Neural cell (in vitro differentiated cells): ENCODE measurements at regions not wholly inside any gene's neighbourhood (a gene's known extent, or its start where the extent isn't known, plus 50 kb on each side); places are given as distances from the start of the nearest gene placed in this dataset.

Source experiments
- H2AFZ ChIP-seq: fragments of 200-600, 300-800 bp; sonication (generic), shearing (Covaris generic); 2 replicates; pipeline ENCODE4 v1.6.0; 2014; ENCODE audit warnings: low read depth, mild to moderate bottlenecking, antibody characterized with exemption, low read length, moderate library complexity
- H3F3A ChIP-seq: fragments of 200-600 bp; shearing (Covaris generic); 2 replicates; pipeline ENCODE4 v1.6.1; 2016; ENCODE audit warnings: mild to moderate bottlenecking, moderate library complexity, mixed read lengths, antibody characterized with exemption, low read length; ENCODE audit not compliant: insufficient read depth, poor library complexity, severe bottlenecking
- H3K27ac ChIP-seq: fragments of 200-600, 300-800 bp; sonication (generic), shearing (Covaris generic); 2 replicates; pipeline ENCODE4 v1.5.1; 2014; ENCODE audit warnings: mild to moderate bottlenecking, low read length, moderate library complexity
- H3K27me3 ChIP-seq: fragments of 300-800, 200-600 bp; sonication (generic), shearing (Covaris generic); 2 replicates; pipeline ENCODE4 v1.6.0; 2014; ENCODE audit warnings: mild to moderate bottlenecking, low read depth, low read length, moderate library complexity; ENCODE audit not compliant: insufficient read depth
- H3K36me3 ChIP-seq: fragments of 300-800, 200-600 bp; sonication (generic), shearing (Covaris generic); 2 replicates; pipeline ENCODE4 v1.5.1; 2014; ENCODE audit warnings: mild to moderate bottlenecking, antibody characterized with exemption, low read length, moderate library complexity; ENCODE audit not compliant: insufficient read depth
- H3K4me2 ChIP-seq: fragments of 300-800, 200-600 bp; sonication (generic), shearing (Covaris generic); 2 replicates; pipeline ENCODE4 v1.6.0; 2014; ENCODE audit warnings: mild to moderate bottlenecking, low read length
- H3K4me3 ChIP-seq: fragments of 300-800, 200-600 bp; sonication (generic), shearing (Covaris generic); 2 replicates; pipeline ENCODE4 v1.5.1; 2014; ENCODE audit warnings: mild to moderate bottlenecking, low read length, moderate library complexity
- H3K79me2 ChIP-seq: fragments of 200-600 bp; shearing (Covaris generic); replicated peaks from 2 replicates; pipeline ENCODE4 v1.6.0; 2014; ENCODE audit warnings: mild to moderate bottlenecking, low read length, moderate library complexity; ENCODE audit not compliant: insufficient read depth
- H3K9ac ChIP-seq: fragments of 300-800, 200-600 bp; sonication (generic), shearing (Covaris generic); 2 replicates; pipeline ENCODE4 v1.6.1; 2016; ENCODE audit warnings: mild to moderate bottlenecking, low read length, mixed read lengths
- H3K9me2 ChIP-seq: fragments of 200-600 bp; shearing (Covaris generic); 2 replicates; pipeline ENCODE4 v1.6.1; 2016; ENCODE audit warnings: mild to moderate bottlenecking, low read length, mixed read lengths; ENCODE audit not compliant: insufficient read depth
- H3K9me3 ChIP-seq: fragments of 200-600, 300-800 bp; sonication (generic), shearing (Covaris generic); 2 replicates; pipeline ENCODE4 v1.6.1; 2016; ENCODE audit warnings: mild to moderate bottlenecking, mixed run types, low read length, moderate library complexity, mixed read lengths
- H4K20me1 ChIP-seq: fragments of 200-600 bp; shearing (Covaris generic); 2 replicates; pipeline ENCODE4 v1.6.1; 2016; ENCODE audit warnings: mild to moderate bottlenecking, mixed run types; ENCODE audit not compliant: insufficient read depth
- EP300 ChIP-seq: fragments of 450-650 bp; conservative IDR thresholded peaks from 2 replicates; pipeline ENCODE4 v1.6.1; 2014; ENCODE audit warnings: antibody characterized with exemption, mild to moderate bottlenecking, moderate library complexity; ENCODE audit not compliant: poor library complexity, severe bottlenecking
- EZH2 ChIP-seq: fragments of 200-600, 300-800 bp; shearing (Covaris generic), sonication (generic); IDR thresholded peaks from 2 replicates; pipeline ENCODE4 v1.6.1; 2014; ENCODE audit warnings: antibody characterized with exemption, low read length, borderline replicate concordance, mild to moderate bottlenecking; ENCODE audit not compliant: insufficient read depth, poor library complexity, severe bottlenecking
- MXI1 ChIP-seq: fragments of 450-650 bp; conservative IDR thresholded peaks from 2 replicates; pipeline ENCODE4 v1.6.1; 2014; ENCODE audit warnings: antibody characterized with exemption, mild to moderate bottlenecking; ENCODE audit not compliant: poor library complexity, severe bottlenecking
- POLR2AphosphoS5 ChIP-seq: IDR thresholded peaks from 2 replicates; pipeline ENCODE4 v1.6.1; 2012
- RAD21 ChIP-seq: fragments of 450-650 bp; conservative IDR thresholded peaks from 2 replicates; pipeline ENCODE4 v1.6.1; 2014; ENCODE audit warnings: antibody characterized with exemption, mild to moderate bottlenecking, moderate library complexity
- SMC3 ChIP-seq: fragments of 450-650 bp; conservative IDR thresholded peaks from 2 replicates; pipeline ENCODE4 v1.6.1; 2014; ENCODE audit warnings: antibody characterized with exemption, mild to moderate bottlenecking, moderate library complexity; ENCODE audit not compliant: poor library complexity
- TAF1 ChIP-seq: IDR thresholded peaks from 2 replicates; pipeline ENCODE4 v1.6.1; 2012; ENCODE audit warnings: low read depth
- TF ChIP-seq, protein P1 (sequence below): IDR thresholded peaks from 2 replicates; pipeline ENCODE4 v1.6.1; 2012; ENCODE audit warnings: borderline replicate concordance
- TF ChIP-seq, protein P2 (sequence below): fragments of 450-650 bp; IDR thresholded peaks from 2 replicates; pipeline ENCODE4 v1.5.1; 2014; ENCODE audit warnings: antibody characterized with exemption, mild to moderate bottlenecking, moderate library complexity; ENCODE audit not compliant: poor library complexity, severe bottlenecking

DNA sequence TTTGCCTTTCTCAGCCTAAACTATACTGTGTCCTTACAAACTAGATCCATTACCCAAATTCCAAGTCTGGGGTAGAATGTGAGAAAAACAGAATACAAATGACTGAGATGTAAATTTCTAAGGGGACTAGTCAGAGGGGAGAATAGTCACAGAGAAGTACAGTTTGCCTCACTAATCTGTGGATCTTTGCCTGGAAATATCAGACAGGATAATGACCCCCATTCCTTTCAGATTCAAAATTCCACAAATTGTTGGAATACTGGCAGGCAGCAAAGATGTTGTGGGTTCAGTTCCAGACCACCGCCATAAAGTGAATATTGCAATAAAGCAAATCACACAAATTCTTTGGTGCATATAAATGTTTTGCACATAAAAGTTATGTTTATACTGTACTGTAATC is 762.8 kb upstream of the NR2F2 start:
- Histone ChIP-seq H3K79me2 (no peaks in the 10 kb centered on the region), H3K9ac (no peak overlapping the region), H3K27ac (no peak overlapping the region), H4K20me1 (no peaks in the 10 kb centered on the region), H3K4me2 (no peak overlapping the region), H3K9me2 (no peaks in the 10 kb centered on the region), H3F3A (no peaks in the 10 kb centered on the region), H3K9me3 (peaks cover 4% of the 10 kb centered on the region), H2AFZ (no peak overlapping the region), H3K27me3 (no peaks in the 10 kb centered on the region), H3K36me3 (no peaks in the 10 kb centered on the region), H3K4me3 (no peak overlapping the region)
- TF ChIP-seq RAD21: no peak
- no peak for TF ChIP-seq EP300
- TF ChIP-seq, protein P1, sequence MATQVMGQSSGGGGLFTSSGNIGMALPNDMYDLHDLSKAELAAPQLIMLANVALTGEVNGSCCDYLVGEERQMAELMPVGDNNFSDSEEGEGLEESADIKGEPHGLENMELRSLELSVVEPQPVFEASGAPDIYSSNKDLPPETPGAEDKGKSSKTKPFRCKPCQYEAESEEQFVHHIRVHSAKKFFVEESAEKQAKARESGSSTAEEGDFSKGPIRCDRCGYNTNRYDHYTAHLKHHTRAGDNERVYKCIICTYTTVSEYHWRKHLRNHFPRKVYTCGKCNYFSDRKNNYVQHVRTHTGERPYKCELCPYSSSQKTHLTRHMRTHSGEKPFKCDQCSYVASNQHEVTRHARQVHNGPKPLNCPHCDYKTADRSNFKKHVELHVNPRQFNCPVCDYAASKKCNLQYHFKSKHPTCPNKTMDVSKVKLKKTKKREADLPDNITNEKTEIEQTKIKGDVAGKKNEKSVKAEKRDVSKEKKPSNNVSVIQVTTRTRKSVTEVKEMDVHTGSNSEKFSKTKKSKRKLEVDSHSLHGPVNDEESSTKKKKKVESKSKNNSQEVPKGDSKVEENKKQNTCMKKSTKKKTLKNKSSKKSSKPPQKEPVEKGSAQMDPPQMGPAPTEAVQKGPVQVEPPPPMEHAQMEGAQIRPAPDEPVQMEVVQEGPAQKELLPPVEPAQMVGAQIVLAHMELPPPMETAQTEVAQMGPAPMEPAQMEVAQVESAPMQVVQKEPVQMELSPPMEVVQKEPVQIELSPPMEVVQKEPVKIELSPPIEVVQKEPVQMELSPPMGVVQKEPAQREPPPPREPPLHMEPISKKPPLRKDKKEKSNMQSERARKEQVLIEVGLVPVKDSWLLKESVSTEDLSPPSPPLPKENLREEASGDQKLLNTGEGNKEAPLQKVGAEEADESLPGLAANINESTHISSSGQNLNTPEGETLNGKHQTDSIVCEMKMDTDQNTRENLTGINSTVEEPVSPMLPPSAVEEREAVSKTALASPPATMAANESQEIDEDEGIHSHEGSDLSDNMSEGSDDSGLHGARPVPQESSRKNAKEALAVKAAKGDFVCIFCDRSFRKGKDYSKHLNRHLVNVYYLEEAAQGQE: no peak
- TF ChIP-seq, protein P2, sequence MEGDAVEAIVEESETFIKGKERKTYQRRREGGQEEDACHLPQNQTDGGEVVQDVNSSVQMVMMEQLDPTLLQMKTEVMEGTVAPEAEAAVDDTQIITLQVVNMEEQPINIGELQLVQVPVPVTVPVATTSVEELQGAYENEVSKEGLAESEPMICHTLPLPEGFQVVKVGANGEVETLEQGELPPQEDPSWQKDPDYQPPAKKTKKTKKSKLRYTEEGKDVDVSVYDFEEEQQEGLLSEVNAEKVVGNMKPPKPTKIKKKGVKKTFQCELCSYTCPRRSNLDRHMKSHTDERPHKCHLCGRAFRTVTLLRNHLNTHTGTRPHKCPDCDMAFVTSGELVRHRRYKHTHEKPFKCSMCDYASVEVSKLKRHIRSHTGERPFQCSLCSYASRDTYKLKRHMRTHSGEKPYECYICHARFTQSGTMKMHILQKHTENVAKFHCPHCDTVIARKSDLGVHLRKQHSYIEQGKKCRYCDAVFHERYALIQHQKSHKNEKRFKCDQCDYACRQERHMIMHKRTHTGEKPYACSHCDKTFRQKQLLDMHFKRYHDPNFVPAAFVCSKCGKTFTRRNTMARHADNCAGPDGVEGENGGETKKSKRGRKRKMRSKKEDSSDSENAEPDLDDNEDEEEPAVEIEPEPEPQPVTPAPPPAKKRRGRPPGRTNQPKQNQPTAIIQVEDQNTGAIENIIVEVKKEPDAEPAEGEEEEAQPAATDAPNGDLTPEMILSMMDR: no peak
- TF ChIP-seq POLR2AphosphoS5: no peak
- no peak for TF ChIP-seq SMC3
- no peak for TF ChIP-seq TAF1
- no peak for TF ChIP-seq EZH2
- TF ChIP-seq MXI1: no peak

DNA sequence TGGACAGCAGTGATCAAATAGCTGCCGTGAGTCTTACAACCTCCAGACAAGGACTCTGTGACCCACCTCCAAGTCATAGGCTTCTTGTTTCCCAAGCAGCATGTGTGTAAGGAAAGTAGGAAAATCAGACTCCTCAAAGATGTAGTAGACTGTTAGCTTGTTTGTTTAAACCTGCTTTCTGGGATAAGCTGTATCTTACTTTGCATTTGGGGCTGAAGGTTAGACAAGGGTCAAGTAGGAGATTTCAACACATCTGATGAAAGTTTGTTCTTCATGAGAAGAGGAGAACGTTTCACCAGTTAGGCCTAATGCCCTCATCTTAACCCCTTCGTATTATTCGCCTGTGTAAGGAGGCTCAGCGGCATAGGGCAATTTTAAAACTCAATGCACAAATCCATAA is 756.4 kb upstream of the NR2F2 start:
- no peak overlapping the region for H3K4me2 ChIP-seq
- no peaks in the 10 kb centered on the region for H3K9me2 ChIP-seq
- H3K9me3 ChIP-seq: peaks cover 4% of the 10 kb centered on the region
- no peaks in the 10 kb centered on the region for H3F3A ChIP-seq
- TF ChIP-seq, protein P1: no peak
- TF ChIP-seq SMC3 (no peak), RAD21 (no peak), EZH2 (no peak), MXI1 (no peak), EP300 (no peak), POLR2AphosphoS5 (no peak), TAF1 (no peak)
- TF ChIP-seq, protein P2: no peak
- H3K27ac ChIP-seq: no peak overlapping the region
- no peaks in the 10 kb centered on the region for H4K20me1 ChIP-seq
- H2AFZ ChIP-seq: no peak overlapping the region
- no peaks in the 10 kb centered on the region for H3K79me2 ChIP-seq
- no peaks in the 10 kb centered on the region for H3K27me3 ChIP-seq
- H3K36me3 ChIP-seq: no peaks in the 10 kb centered on the region
- H3K4me3 ChIP-seq: no peak overlapping the region
- no peak overlapping the region for H3K9ac ChIP-seq
